Vagina (tissue), 2 donors: ENCODE measurements at regions not wholly inside any gene's neighbourhood (a gene's known extent, or its start where the extent isn't known, plus 50 kb on each side); places are given as distances from the start of the nearest gene placed in this dataset.

Source experiments
- POLR2A ChIP-seq, 2 donors: fragments of 450-650 bp; IDR thresholded peaks; one replicate each; pipeline ENCODE4 v1.6.1; 2017; ENCODE audit warnings: antibody characterized with exemption in 2 of 2, mild to moderate bottlenecking in 2 of 2, moderate library complexity in 2 of 2
- POLR2AphosphoS5 ChIP-seq, 2 donors: sonication (generic); formaldehyde crosslinking; IDR thresholded peaks; one replicate each; pipeline ENCODE4 v1.9.0; 2017; ENCODE audit warnings: antibody characterized with exemption in 2 of 2, mild to moderate bottlenecking in 2 of 2, low read depth in 1 of 2; ENCODE audit not compliant: insufficient read depth in 1 of 2

GRCh38 chr22:34761111-34761510, 304.8 kb upstream of the ISX start:
- TF ChIP-seq POLR2AphosphoS5 (IDR thresholded peaks at IDR 0.05; ENCODE audit: insufficient read depth in 1 of 2, low read depth in 1 of 2) = no peak
- no peak for TF ChIP-seq POLR2A (IDR thresholded peaks at IDR 0.05)
